Endothelial cell of umbilical vein (primary cell): ENCODE measurements at regions not wholly inside any gene's neighbourhood (a gene's known extent, or its start where the extent isn't known, plus 50 kb on each side); places are given as distances from the start of the nearest gene placed in this dataset.

Experiments
- BruUV-seq: library from RNA; stranded (reverse); fragments of 400-500 nt; replicated peaks from 2 replicates; lab custom pipeline; 2021; lab: Mats Ljungman, UMichigan
- CTCF ChIA-PET: fragments of 300-600, 350-600 bp; sonication (Branson Sonifier 250); formaldehyde crosslinking; loops from one replicate; lab custom pipeline; 2021; ENCODE audit warnings: antibody characterized with exemption, inconsistent platforms; lab: Charles Lee
- POLR2A ChIA-PET: fragments of 300-600, 350-600 bp; sonication (Branson Sonifier 250); formaldehyde crosslinking; loops from one replicate; lab custom pipeline; 2021; ENCODE audit warnings: antibody characterized with exemption, inconsistent platforms; lab: Charles Lee
- DNase-seq: peaks from one replicate; pipeline ENCODE4 v3.0.0-alpha.2; 2011; ENCODE audit warnings: low read depth, low spot score
- FAIRE-seq: peaks from 2 replicates; lab custom pipeline; 2011; peaks lifted over from hg19 to GRCh38; lab: Jason Lieb, UNC
- H2AFZ ChIP-seq: 2 replicates; pipeline ENCODE4 v1.6.0; 2012; ENCODE audit warnings: low read depth, low read length, control low read depth, inconsistent platforms
- H3K27ac ChIP-seq: 2 replicates; pipeline ENCODE4 v1.5.1; 2011; ENCODE audit warnings: low read depth, mild to moderate bottlenecking, control low read depth, low read length, moderate library complexity; ENCODE audit not compliant: insufficient read depth
- H3K27me3 ChIP-seq, 2 experiments: 2 replicates each; pipeline versions ENCODE4 v1.6.0 to v1.6.1; 2011; ENCODE audit warnings: low read length in 2 of 2, mixed read lengths in 1 of 2; ENCODE audit not compliant: control insufficient read depth in 2 of 2, insufficient read depth in 2 of 2
- H3K36me3 ChIP-seq, 2 experiments: 2 replicates in 1 of 2; 3 replicates in 1 of 2; pipeline ENCODE4 v1.5.1; 2011; ENCODE audit warnings: low read length in 2 of 2, mild to moderate bottlenecking in 1 of 2, moderate library complexity in 1 of 2; ENCODE audit not compliant: control insufficient read depth in 2 of 2, insufficient read depth in 2 of 2; ENCODE audit errors: extremely low read depth in 1 of 2
- H3K4me1 ChIP-seq: 3 replicates; pipeline ENCODE4 v1.5.1; 2011; ENCODE audit warnings: mild to moderate bottlenecking, low read length; ENCODE audit not compliant: control insufficient read depth, insufficient read depth; ENCODE audit errors: extremely low read depth
- H3K4me2 ChIP-seq: 2 replicates; pipeline ENCODE4 v1.6.1; 2011; ENCODE audit warnings: low read length, control low read depth, mixed read lengths; ENCODE audit not compliant: insufficient read depth
- H3K4me3 ChIP-seq, 3 experiments: fragments of 200-600 bp in 1 of 3; sonication (generic), shearing (Covaris generic) in 1 of 3; replicated peaks in 1 of 3; 2 replicates each; pipeline ENCODE4 v1.5.1; 2011 to 2016; ENCODE audit warnings: control low read depth in 3 of 3, low read length in 3 of 3, mild to moderate bottlenecking in 2 of 3, inconsistent platforms in 1 of 3, low read depth in 1 of 3, moderate library complexity in 1 of 3; ENCODE audit not compliant: insufficient read depth in 1 of 3
- H3K79me2 ChIP-seq: 2 replicates; pipeline ENCODE4 v1.6.0; 2012; ENCODE audit warnings: low read length, inconsistent platforms; ENCODE audit not compliant: control insufficient read depth, insufficient read depth
- H3K9ac ChIP-seq: replicated peaks from 2 replicates; pipeline ENCODE3; 2011; ENCODE audit warnings: low read length, control low read depth; ENCODE audit not compliant: insufficient read depth; ENCODE audit errors: extremely low read depth
- H3K9me1 ChIP-seq: replicated peaks from 3 replicates; pipeline ENCODE4 v1.6.0; 2011; ENCODE audit warnings: mild to moderate bottlenecking, low read length; ENCODE audit not compliant: control insufficient read depth, insufficient read depth; ENCODE audit errors: extremely low read depth
- H3K9me3 ChIP-seq: replicated peaks from 2 replicates; pipeline ENCODE4 v1.5.1; 2012; ENCODE audit warnings: low read length, inconsistent platforms; ENCODE audit not compliant: control insufficient read depth, insufficient read depth
- H4K20me1 ChIP-seq: replicated peaks from 2 replicates; pipeline ENCODE3; 2011; ENCODE audit warnings: mild to moderate bottlenecking, low read length; ENCODE audit not compliant: control insufficient read depth, insufficient read depth; ENCODE audit errors: extremely low read depth
- CTCF ChIP-seq, 2 donors: IDR thresholded peaks; 1 replicate in 1 of 2; 2 replicates in 1 of 2; pipeline ENCODE4 v1.5.1; 2011; ENCODE audit warnings: low read length in 2 of 2, mild to moderate bottlenecking in 2 of 2, moderate library complexity in 2 of 2, control low read depth in 1 of 2, inconsistent platforms in 1 of 2, low read depth in 1 of 2; ENCODE audit not compliant: insufficient read depth in 1 of 2; ENCODE audit errors: extremely low read depth in 1 of 2
- EZH2 ChIP-seq: IDR thresholded peaks from 2 replicates; pipeline ENCODE4 v1.6.1; 2012; ENCODE audit warnings: borderline replicate concordance, low read depth, mild to moderate bottlenecking, moderate library complexity, low read length, inconsistent platforms; ENCODE audit not compliant: severe bottlenecking
- FOS ChIP-seq: IDR thresholded peaks from 2 replicates; pipeline ENCODE4 v1.6.1; 2011; ENCODE audit warnings: mild to moderate bottlenecking, low read length, moderate library complexity, borderline replicate concordance; ENCODE audit not compliant: insufficient read depth
- GATA2 ChIP-seq: IDR thresholded peaks from 2 replicates; pipeline ENCODE4 v1.7.0; 2011; ENCODE audit warnings: low read depth, mild to moderate bottlenecking, moderate library complexity, mixed read lengths, low read length; ENCODE audit not compliant: insufficient read length, insufficient read depth
- JUN ChIP-seq: IDR thresholded peaks from 2 replicates; pipeline ENCODE4 v1.6.1; 2011; ENCODE audit warnings: borderline replicate concordance, low read depth; ENCODE audit not compliant: insufficient read length, insufficient read depth
- MAX ChIP-seq: IDR thresholded peaks from 2 replicates; pipeline ENCODE4 v1.6.1; 2011; ENCODE audit not compliant: insufficient read depth, insufficient read length
- MYC ChIP-seq: IDR thresholded peaks from one replicate; pipeline ENCODE4 v1.6.1; 2011; ENCODE audit warnings: mild to moderate bottlenecking, low read depth, low read length
- POLR2A ChIP-seq: IDR thresholded peaks from 2 replicates; pipeline ENCODE4 v1.6.1; 2012; ENCODE audit warnings: low read depth, mild to moderate bottlenecking, control low read depth, low read length
- POLR2AphosphoS5 ChIP-seq: IDR thresholded peaks from 2 replicates; pipeline ENCODE4 v1.6.1; 2012; ENCODE audit warnings: low read depth, mild to moderate bottlenecking, control low read depth, low read length, moderate library complexity; ENCODE audit not compliant: insufficient read depth
- dilution Hi-C: fragments of 300-500 bp; cut with MboI; formaldehyde crosslinking; loops from one replicate; pipeline ENCODE4 v1.15.0; 2019; ENCODE audit warnings: low sequenced_read_pairs; ENCODE audit not compliant: extremely low pct_ligation_motif_present
- intact Hi-C: fragments of 100-400 bp; cut with micrococcal nuclease; formaldehyde crosslinking; loops from one replicate; pipeline ENCODE4 v1.10.0; 2022

- no TSS peak for BruUV-seq
- POLR2A ChIA-PET = no interaction called here
- FAIRE-seq = no peak
These were observed 245.7 kb downstream of the MTX2 start for GRCh38 chr2:176514805-176515500.

More at GRCh38 chr2:176514805-176515500, 245.7 kb downstream of the MTX2 start:
- TF ChIP-seq FOS = no peak
- no peak for TF ChIP-seq JUN
- no peak for TF ChIP-seq MAX
- TF ChIP-seq GATA2 = no peak
- no peak for TF ChIP-seq CTCF (IDR thresholded peaks at IDR 0.05; ENCODE audit: extremely low read depth in 1 of 2, insufficient read depth in 1 of 2, low read depth in 1 of 2, low read length in 2 of 2)
- no peak for TF ChIP-seq POLR2AphosphoS5
- TF ChIP-seq EZH2 = no peak
- no peak for TF ChIP-seq POLR2A
- TF ChIP-seq MYC = no peak
- H3K27ac ChIP-seq = peak overlapping the region; percentile 18
- no peaks in the 10 kb centered on the region for H3K9me1 ChIP-seq
- intact Hi-C loops (loop anchor here (5.0 kb wide), 1 partner anchor 338 kb away; no protein-coding TSS in a partner anchor), dilution Hi-C loops (no loop called here)
- H3K27me3 ChIP-seq = no peaks in the 10 kb centered on the region
- DNase-seq = no peak
- peak overlapping the region; percentile 14 for H3K4me2 ChIP-seq
- H4K20me1 ChIP-seq = no peaks in the 10 kb centered on the region
- peak overlapping the region; percentile 24 for H2AFZ ChIP-seq
- no peak overlapping the region for H3K9ac ChIP-seq
- no peaks in the 10 kb centered on the region for H3K9me3 ChIP-seq
- no peaks in the 10 kb centered on the region for H3K36me3 ChIP-seq
- H3K79me2 ChIP-seq = no peaks in the 10 kb centered on the region
- H3K4me1 ChIP-seq = peaks cover 27% of the 10 kb centered on the region
- CTCF ChIA-PET = interaction anchor here (0.9 to 1.6 kb wide), 8 partner anchors 9 to 374 kb away, joined by 3 to 7 read pairs (median 4); no protein-coding TSS in a partner anchor
- no peak overlapping the region for H3K4me3 ChIP-seq
